ENCODE measurements at regions not wholly inside any gene's neighbourhood (a gene's known extent, or its start where the extent isn't known, plus 50 kb on each side); places are given as distances from the start of the nearest gene placed in this dataset.
"Not testable (repeated sequence)": the region's sequence is repeated elsewhere in the genome, so short reads cannot be mapped to it uniquely, and the experiment has no call there.

GRCh38 chr1:54471588-54471987 is 65.4 kb upstream of the SSBP3 start:
- Histone ChIP-seq H3K36me3 (ENCODE audit: control insufficient read depth, insufficient read depth, low read length) (no peaks in the 10 kb centered on the region), H3K27ac (ENCODE audit: low read depth, low read length, severe bottlenecking) (no peak overlapping the region), H3K9me3 (ENCODE audit: control insufficient read depth, low read length) (no peaks in the 10 kb centered on the region), H3K4me3 (ENCODE audit: extremely low read depth, insufficient read depth, low read length, poor library complexity, severe bottlenecking) (no peak overlapping the region), H3K4me1 (ENCODE audit: control insufficient read depth, insufficient read depth, low read length, poor library complexity, severe bottlenecking) (peaks cover 22% of the 10 kb centered on the region)
- 72 to 83% methylated on average over 2 to 7 of the region's 7 CpGs for WGBS, 2 experiments (ENCODE audit: insufficient coverage in 2 of 2)

GRCh38 chr1:54469444-54469843 is 63.2 kb upstream of the SSBP3 start:
- H3K27ac ChIP-seq (ENCODE audit: low read depth, low read length, severe bottlenecking); H3K36me3 ChIP-seq (ENCODE audit: control insufficient read depth, insufficient read depth, low read length); H3K4me3 ChIP-seq (ENCODE audit: extremely low read depth, insufficient read depth, low read length, poor library complexity, severe bottlenecking); H3K9me3 ChIP-seq (ENCODE audit: control insufficient read depth, low read length): not testable (repeated sequence)
- H3K4me1 ChIP-seq (ENCODE audit: control insufficient read depth, insufficient read depth, low read length, poor library complexity, severe bottlenecking), result peaks cover 20% of the 10 kb centered on the region
- 100% methylated on average over 1 of the region's 2 CpGs for WGBS, 2 experiments (ENCODE audit: insufficient coverage in 2 of 2)

DNA sequence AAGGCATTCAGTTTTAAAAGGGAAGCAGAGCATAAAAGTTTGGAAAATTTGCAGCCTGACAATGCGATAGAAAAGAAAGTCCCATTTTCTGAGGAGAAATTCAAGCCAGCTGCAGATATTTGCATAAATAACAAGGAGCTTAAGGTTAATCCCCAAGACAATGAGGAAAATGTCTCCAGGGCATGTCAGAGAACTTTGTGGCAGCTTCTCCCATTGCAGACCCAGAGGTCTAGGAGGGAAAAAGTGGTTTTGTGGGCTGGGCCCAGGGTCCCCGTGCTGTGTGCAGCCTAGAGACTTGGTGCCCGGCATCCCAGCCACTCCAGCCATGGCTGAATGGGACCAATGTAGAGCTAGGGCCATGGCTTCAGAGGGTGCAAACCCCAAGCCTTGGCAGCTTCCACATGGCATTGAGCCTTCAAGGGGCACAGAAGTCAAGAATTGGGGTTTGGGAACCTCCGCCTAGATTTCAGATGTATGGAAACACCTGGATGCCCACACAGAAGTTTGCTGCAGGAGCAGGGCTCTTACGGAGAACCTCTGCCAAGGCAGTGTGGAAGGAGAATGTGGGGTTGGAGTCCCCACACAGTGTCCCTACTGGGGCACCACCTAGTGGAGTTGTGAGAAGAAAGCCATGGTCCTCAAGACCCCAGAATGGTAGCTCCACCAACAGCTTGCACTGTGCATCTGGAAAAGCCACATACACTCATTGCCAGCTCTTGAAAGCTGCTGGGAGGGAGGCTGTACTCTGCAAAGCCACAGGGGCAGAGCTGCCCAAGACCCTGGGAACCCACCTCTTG is 62.3 kb upstream of the SSBP3 start:
- H3K36me3 ChIP-seq (ENCODE audit: control insufficient read depth, insufficient read depth, low read length), result not testable (repeated sequence)

DNA sequence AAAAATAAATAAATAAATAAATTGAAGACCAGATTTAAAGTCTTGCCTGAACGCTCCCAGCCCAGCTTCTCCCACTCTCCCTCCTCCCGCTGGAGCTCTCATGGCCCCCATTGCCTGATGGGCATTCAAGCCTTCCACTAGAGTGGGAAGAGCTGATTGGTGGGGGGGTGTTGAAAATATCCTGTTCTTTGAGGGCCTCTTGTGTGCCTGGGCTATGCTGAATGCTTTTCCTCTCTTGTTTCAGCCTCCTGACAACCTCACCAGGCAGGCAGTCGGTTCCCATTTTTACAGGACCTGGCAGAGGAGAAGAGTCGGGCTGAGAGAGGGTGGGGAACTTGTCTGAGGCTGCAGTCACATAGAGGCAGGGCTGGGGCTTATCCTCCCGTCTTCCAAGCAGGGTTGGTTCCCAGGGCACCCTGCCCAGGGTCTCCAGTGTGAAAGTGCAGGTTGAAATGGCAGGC is 59.2 kb upstream of the SSBP3 start:
- Histone ChIP-seq H3K4me1 (ENCODE audit: control insufficient read depth, insufficient read depth, low read length, poor library complexity, severe bottlenecking) (peaks cover 46% of the 10 kb centered on the region), H3K27ac (ENCODE audit: low read depth, low read length, severe bottlenecking) (peak overlapping the region; percentile 74), H3K36me3 (ENCODE audit: control insufficient read depth, insufficient read depth, low read length) (no peaks in the 10 kb centered on the region), H3K4me3 (ENCODE audit: extremely low read depth, insufficient read depth, low read length, poor library complexity, severe bottlenecking) (no peak overlapping the region), H3K9me3 (ENCODE audit: control insufficient read depth, low read length) (no peaks in the 10 kb centered on the region)
- 67 to 69% methylated on average over 1 to 2 of the region's 5 CpGs for WGBS, 2 experiments (ENCODE audit: insufficient coverage in 2 of 2)

More for the DNA sequence above, 62.3 kb upstream of the SSBP3 start:
- not testable (repeated sequence) for H3K4me3 ChIP-seq (ENCODE audit: extremely low read depth, insufficient read depth, low read length, poor library complexity, severe bottlenecking); H3K9me3 ChIP-seq (ENCODE audit: control insufficient read depth, low read length); H3K27ac ChIP-seq (ENCODE audit: low read depth, low read length, severe bottlenecking)
- peaks cover 28% of the 10 kb centered on the region for H3K4me1 ChIP-seq (ENCODE audit: control insufficient read depth, insufficient read depth, low read length, poor library complexity, severe bottlenecking)
- 92 to 95% methylated on average over 4 to 5 of the region's 5 CpGs for WGBS, 2 experiments (ENCODE audit: insufficient coverage in 2 of 2)

DNA sequence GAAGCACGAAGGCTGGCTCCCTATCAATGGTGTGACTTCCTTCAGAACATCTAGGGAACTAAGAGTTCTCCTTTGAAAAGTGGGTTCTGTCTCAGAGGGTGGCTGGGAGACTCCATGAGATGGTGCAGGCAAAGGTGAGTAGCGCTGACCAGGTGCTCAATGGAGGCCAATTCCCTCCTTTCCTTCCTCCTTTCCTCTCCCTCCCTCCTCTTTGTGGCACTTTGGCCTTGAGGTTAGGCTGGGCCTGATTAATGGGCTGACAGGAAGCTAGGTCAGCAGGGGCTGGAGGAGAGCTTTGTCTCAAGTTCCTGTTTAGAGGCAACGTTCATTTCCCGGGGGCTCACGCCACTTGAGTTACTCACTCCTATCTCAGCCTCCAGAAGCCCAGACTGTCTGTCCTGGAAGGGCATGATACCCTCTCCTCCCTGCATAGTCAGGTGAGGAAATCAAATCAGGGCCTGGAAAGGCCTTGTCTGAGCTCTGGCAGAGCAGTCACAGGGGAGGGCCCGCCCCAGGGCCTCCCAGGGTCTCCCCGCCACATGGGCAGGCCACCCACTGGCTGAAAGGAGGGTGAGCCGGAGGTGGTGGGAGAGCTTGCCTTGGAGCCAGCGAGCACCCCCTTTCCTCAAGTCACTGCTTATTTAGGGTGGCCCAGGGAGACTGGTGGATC is 58.4 kb upstream of the SSBP3 start:
- 56 to 63% methylated on average over 3 to 6 of the region's 9 CpGs for WGBS, 2 experiments (ENCODE audit: insufficient coverage in 2 of 2)
- H3K4me1 ChIP-seq (ENCODE audit: control insufficient read depth, insufficient read depth, low read length, poor library complexity, severe bottlenecking), result peaks cover 51% of the 10 kb centered on the region
- H3K4me3 ChIP-seq (ENCODE audit: extremely low read depth, insufficient read depth, low read length, poor library complexity, severe bottlenecking), result no peak overlapping the region
- no peaks in the 10 kb centered on the region for H3K9me3 ChIP-seq (ENCODE audit: control insufficient read depth, low read length)
- H3K27ac ChIP-seq (ENCODE audit: low read depth, low read length, severe bottlenecking), result peak overlapping the region; percentile 74
- no peaks in the 10 kb centered on the region for H3K36me3 ChIP-seq (ENCODE audit: control insufficient read depth, insufficient read depth, low read length)

DNA sequence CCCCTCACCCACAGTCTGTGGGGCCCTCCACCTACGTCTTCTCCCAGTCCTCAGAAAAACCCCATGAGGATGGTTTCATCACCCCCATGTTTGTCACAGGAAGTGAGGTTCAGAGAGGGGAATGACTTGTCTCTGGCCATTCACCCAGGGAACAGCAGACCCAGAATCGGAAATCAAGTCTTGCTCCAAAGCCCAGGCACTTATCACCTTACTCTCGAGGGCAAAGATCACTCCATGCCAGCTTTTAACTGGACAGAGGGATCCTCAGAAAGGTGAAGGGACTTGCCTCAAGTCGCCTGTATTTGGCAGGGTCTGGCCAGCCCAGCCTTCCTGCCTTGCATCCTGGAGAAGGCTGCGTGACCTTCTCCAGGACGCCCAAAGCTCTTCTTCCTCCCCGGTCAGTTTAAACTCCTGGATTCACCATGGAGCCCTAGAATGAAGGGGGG is 57.9 kb upstream of the SSBP3 start:
- no peaks in the 10 kb centered on the region for H3K9me3 ChIP-seq (ENCODE audit: control insufficient read depth, low read length)
- peaks cover 51% of the 10 kb centered on the region for H3K4me1 ChIP-seq (ENCODE audit: control insufficient read depth, insufficient read depth, low read length, poor library complexity, severe bottlenecking)
- H3K4me3 ChIP-seq (ENCODE audit: extremely low read depth, insufficient read depth, low read length, poor library complexity, severe bottlenecking), result no peak overlapping the region
- H3K36me3 ChIP-seq (ENCODE audit: control insufficient read depth, insufficient read depth, low read length), result no peaks in the 10 kb centered on the region
- H3K27ac ChIP-seq (ENCODE audit: low read depth, low read length, severe bottlenecking), result peak overlapping the region; percentile 74
- 85 to 93% methylated on average over 6 to 7 of the region's 7 CpGs for WGBS, 2 experiments (ENCODE audit: insufficient coverage in 2 of 2)

DNA sequence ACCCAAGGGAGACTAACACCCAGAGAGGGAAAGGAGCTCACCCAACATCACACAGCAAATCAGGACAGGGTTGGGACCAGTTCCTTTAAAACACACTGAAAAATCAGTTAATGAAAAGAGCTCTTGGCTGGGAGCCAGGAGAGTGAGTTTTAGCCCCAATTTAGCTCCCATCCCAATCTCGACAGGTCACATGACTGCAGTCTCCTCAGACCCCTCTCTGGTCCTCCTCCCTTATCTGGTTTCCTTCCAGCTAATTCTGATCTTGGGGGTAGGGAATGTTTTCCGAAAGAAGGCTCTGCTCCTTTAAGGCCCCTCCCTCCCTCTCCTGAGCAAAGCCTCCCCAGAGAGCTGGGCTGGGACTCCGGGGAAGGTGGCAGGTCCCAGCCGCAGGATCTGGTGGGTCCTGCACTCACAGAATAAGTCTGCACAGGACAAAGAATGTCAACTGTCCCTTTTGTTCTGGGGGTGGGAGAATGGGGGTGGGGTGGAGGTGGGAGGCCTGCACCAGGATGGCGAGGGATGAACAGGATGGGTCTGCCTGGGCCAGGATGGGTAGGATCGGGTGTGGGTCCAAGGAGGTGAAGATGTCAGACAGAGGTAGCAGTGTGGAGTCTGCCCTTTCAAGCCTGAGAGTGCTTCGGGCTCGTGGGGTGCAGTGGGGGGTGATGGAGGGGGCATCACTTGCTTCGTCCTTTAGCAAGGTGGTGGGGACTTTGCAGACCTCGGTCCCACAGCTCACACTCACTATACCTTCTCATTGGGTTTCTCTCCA is 57.3 kb upstream of the SSBP3 start:
- WGBS, 2 experiments (ENCODE audit: insufficient coverage in 2 of 2), result 0 to 60% methylated on average over 1 to 4 of the region's 10 CpGs
- Histone ChIP-seq H3K27ac (ENCODE audit: low read depth, low read length, severe bottlenecking) (no peak overlapping the region), H3K9me3 (ENCODE audit: control insufficient read depth, low read length) (no peaks in the 10 kb centered on the region), H3K4me1 (ENCODE audit: control insufficient read depth, insufficient read depth, low read length, poor library complexity, severe bottlenecking) (peaks cover 51% of the 10 kb centered on the region), H3K4me3 (ENCODE audit: extremely low read depth, insufficient read depth, low read length, poor library complexity, severe bottlenecking) (no peak overlapping the region), H3K36me3 (ENCODE audit: control insufficient read depth, insufficient read depth, low read length) (no peaks in the 10 kb centered on the region)

- Histone ChIP-seq H3K9me3 (ENCODE audit: control insufficient read depth, low read length) (no peaks in the 10 kb centered on the region), H3K36me3 (ENCODE audit: control insufficient read depth, insufficient read depth, low read length) (no peaks in the 10 kb centered on the region), H3K4me1 (ENCODE audit: control insufficient read depth, insufficient read depth, low read length, poor library complexity, severe bottlenecking) (peaks cover 51% of the 10 kb centered on the region), H3K27ac (ENCODE audit: low read depth, low read length, severe bottlenecking) (no peak overlapping the region), H3K4me3 (ENCODE audit: extremely low read depth, insufficient read depth, low read length, poor library complexity, severe bottlenecking) (no peak overlapping the region)
- 85 to 86% methylated on average over 8 to 12 of the region's 13 CpGs for WGBS, 2 experiments (ENCODE audit: insufficient coverage in 2 of 2)
Measured at GRCh38 chr1:54462597-54463258, 56.5 kb upstream of the SSBP3 start.

DNA sequence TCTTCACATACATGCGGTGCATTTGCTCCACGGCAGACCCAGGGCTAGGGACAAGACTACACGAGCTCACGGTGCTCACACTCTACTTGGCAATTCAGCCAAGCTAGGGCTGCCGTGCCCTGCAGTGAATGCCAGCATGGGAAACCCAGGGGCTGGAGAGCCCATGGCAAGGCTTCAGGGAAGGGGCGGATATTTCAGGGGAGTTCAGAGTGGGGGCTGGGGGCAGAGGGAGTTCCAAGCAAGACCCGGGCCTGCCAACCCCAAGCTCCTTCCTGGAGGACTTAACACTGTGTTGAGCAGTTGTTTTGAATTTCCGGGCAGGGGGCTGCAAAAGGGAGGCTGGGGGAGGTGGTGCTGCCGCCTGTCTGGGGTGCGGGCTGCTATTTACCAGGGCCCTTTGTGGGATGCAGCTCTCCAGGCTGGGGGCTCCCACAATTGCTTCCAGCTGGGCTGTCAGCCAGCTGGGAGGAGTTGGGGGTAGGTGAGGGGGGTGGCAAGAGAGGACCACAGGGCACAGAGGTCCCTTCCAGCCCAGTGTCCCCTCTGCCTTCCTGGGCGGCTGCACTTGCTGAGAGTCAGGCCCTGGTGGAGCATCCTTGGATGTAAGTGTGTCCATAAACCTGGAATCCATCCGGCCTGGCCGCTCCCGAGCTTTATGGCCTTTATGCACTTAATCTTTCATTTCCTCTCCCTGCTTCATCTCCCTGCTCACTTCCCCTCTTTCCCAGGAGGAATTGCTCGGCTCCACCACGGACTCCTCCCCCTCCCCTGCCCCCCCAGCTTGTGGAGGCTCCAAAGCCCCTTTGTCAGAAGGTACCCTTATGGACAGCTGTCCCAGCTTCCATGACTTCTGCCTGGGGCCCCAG is 55.8 kb upstream of the SSBP3 start:
- 63 to 66% methylated on average over 7 to 14 of the region's 16 CpGs for WGBS, 2 experiments (ENCODE audit: insufficient coverage in 2 of 2)
- H3K4me1 ChIP-seq (ENCODE audit: control insufficient read depth, insufficient read depth, low read length, poor library complexity, severe bottlenecking), result peaks cover 54% of the 10 kb centered on the region
- H3K27ac ChIP-seq (ENCODE audit: low read depth, low read length, severe bottlenecking), result peak overlapping the region; percentile 57

More for the DNA sequence above, 55.8 kb upstream of the SSBP3 start:
- Histone ChIP-seq H3K9me3 (ENCODE audit: control insufficient read depth, low read length) (no peaks in the 10 kb centered on the region), H3K4me3 (ENCODE audit: extremely low read depth, insufficient read depth, low read length, poor library complexity, severe bottlenecking) (no peak overlapping the region), H3K36me3 (ENCODE audit: control insufficient read depth, insufficient read depth, low read length) (no peaks in the 10 kb centered on the region)
